ENCODE measurements at regions not wholly inside any gene's neighbourhood (a gene's known extent, or its start where the extent isn't known, plus 50 kb on each side); places are given as distances from the start of the nearest gene placed in this dataset.
"Not testable (repeated sequence)": the region's sequence is repeated elsewhere in the genome, so short reads cannot be mapped to it uniquely, and the experiment has no call there.

DNA sequence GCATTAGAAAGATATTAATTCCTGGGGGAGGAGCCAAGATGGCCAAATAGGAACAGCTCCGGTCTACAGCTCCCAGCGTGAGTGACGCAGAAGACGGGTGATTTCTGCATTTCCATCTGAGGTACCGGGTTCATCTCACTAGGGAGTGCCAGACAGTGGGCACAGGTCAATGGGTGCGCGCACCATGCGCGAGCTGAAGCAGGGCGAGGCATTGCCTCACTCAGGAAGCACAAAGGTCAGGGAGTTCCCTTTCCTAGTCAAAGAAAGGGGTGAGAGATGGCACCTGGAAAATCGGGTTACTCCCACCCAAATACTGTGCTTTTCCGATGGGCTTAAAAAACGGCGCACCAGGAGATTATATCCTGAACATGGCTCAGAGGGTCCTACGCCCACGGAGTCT is 68.0 kb upstream of the SNX19 start:
- TF ChIP-seq ESRRG (CRISPR knock-in tag; IDR thresholded peaks at IDR 0.05); ZNF565 (CRISPR knock-in tag; conservative IDR thresholded peaks at IDR 0.05; ENCODE audit: low read depth); CSDC2 (CRISPR knock-in tag; IDR thresholded peaks at IDR 0.05); ZFP3 (CRISPR knock-in tag; IDR thresholded peaks at IDR 0.05); ZFP30 (CRISPR knock-in tag; IDR thresholded peaks at IDR 0.05); GLIS3 (CRISPR knock-in tag; IDR thresholded peaks at IDR 0.05); ZNF8 (CRISPR knock-in tag; IDR thresholded peaks at IDR 0.05); OSR1 (CRISPR knock-in tag; IDR thresholded peaks at IDR 0.05); RARB (CRISPR knock-in tag; IDR thresholded peaks at IDR 0.05); ARNTL (CRISPR knock-in tag; IDR thresholded peaks at IDR 0.05; ENCODE audit: borderline replicate concordance, low read depth): not testable (repeated sequence)
- TF ChIP-seq, protein P1, sequence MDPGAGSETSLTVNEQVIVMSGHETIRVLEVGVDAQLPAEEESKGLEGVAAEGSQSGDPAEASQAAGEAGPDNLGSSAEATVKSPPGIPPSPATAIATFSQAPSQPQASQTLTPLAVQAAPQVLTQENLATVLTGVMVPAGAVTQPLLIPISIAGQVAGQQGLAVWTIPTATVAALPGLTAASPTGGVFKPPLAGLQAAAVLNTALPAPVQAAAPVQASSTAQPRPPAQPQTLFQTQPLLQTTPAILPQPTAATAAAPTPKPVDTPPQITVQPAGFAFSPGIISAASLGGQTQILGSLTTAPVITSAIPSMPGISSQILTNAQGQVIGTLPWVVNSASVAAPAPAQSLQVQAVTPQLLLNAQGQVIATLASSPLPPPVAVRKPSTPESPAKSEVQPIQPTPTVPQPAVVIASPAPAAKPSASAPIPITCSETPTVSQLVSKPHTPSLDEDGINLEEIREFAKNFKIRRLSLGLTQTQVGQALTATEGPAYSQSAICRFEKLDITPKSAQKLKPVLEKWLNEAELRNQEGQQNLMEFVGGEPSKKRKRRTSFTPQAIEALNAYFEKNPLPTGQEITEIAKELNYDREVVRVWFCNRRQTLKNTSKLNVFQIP (CRISPR knock-in tag; IDR thresholded peaks at IDR 0.05; ENCODE audit: borderline replicate concordance, low read depth): not testable (repeated sequence)
- TF ChIP-seq, protein P2, sequence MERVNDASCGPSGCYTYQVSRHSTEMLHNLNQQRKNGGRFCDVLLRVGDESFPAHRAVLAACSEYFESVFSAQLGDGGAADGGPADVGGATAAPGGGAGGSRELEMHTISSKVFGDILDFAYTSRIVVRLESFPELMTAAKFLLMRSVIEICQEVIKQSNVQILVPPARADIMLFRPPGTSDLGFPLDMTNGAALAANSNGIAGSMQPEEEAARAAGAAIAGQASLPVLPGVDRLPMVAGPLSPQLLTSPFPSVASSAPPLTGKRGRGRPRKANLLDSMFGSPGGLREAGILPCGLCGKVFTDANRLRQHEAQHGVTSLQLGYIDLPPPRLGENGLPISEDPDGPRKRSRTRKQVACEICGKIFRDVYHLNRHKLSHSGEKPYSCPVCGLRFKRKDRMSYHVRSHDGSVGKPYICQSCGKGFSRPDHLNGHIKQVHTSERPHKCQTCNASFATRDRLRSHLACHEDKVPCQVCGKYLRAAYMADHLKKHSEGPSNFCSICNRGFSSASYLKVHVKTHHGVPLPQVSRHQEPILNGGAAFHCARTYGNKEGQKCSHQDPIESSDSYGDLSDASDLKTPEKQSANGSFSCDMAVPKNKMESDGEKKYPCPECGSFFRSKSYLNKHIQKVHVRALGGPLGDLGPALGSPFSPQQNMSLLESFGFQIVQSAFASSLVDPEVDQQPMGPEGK (CRISPR knock-in tag; IDR thresholded peaks at IDR 0.05; ENCODE audit: borderline replicate concordance): not testable (repeated sequence)
- TF ChIP-seq, protein P3, sequence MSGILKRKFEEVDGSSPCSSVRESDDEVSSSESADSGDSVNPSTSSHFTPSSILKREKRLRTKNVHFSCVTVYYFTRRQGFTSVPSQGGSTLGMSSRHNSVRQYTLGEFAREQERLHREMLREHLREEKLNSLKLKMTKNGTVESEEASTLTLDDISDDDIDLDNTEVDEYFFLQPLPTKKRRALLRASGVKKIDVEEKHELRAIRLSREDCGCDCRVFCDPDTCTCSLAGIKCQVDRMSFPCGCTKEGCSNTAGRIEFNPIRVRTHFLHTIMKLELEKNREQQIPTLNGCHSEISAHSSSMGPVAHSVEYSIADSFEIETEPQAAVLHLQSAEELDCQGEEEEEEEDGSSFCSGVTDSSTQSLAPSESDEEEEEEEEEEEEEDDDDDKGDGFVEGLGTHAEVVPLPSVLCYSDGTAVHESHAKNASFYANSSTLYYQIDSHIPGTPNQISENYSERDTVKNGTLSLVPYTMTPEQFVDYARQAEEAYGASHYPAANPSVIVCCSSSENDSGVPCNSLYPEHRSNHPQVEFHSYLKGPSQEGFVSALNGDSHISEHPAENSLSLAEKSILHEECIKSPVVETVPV (CRISPR knock-in tag; IDR thresholded peaks at IDR 0.05): not testable (repeated sequence)

Data from SK-N-SH treated with all-trans-retinoic acid at 6 μM for 48 hours (cell line).